Keratinocyte (primary cell): ENCODE measurements at regions not wholly inside any gene's neighbourhood (a gene's known extent, or its start where the extent isn't known, plus 50 kb on each side); places are given as distances from the start of the nearest gene placed in this dataset.

Experiments
- DNase-seq: peaks from one replicate; pipeline ENCODE4 v3.0.0-alpha.2; 2011; ENCODE audit warnings: low read depth, missing footprints, low spot score
- FAIRE-seq: peaks from 2 replicates; lab custom pipeline; 2011; peaks lifted over from hg19 to GRCh38; lab: Jason Lieb, UNC
- H2AFZ ChIP-seq: 2 replicates; pipeline ENCODE4 v1.6.0; 2012; ENCODE audit warnings: low read length, control low read depth, inconsistent platforms; ENCODE audit not compliant: control insufficient read depth
- H3K27ac ChIP-seq: 2 replicates; pipeline ENCODE4 v1.5.1; 2011; ENCODE audit warnings: low read length; ENCODE audit not compliant: control insufficient read depth, insufficient read depth
- H3K27me3 ChIP-seq: 3 replicates; pipeline ENCODE4 v1.6.0; 2011; ENCODE audit warnings: low read length; ENCODE audit not compliant: control insufficient read depth, insufficient read depth; ENCODE audit errors: extremely low read depth
- H3K36me3 ChIP-seq, 2 experiments: 2 replicates in 1 of 2; 3 replicates in 1 of 2; pipeline ENCODE4 v1.5.1; 2011; ENCODE audit warnings: low read length in 2 of 2, mild to moderate bottlenecking in 1 of 2; ENCODE audit not compliant: control insufficient read depth in 2 of 2, insufficient read depth in 2 of 2; ENCODE audit errors: extremely low read depth in 1 of 2
- H3K4me1 ChIP-seq: 3 replicates; pipeline ENCODE4 v1.5.1; 2011; ENCODE audit warnings: low read length; ENCODE audit not compliant: control insufficient read depth, insufficient read depth; ENCODE audit errors: extremely low read depth
- H3K4me2 ChIP-seq: 3 replicates; pipeline ENCODE4 v1.6.0; 2011; ENCODE audit warnings: low read depth, low read length; ENCODE audit not compliant: control insufficient read depth, insufficient read depth; ENCODE audit errors: extremely low read depth
- H3K4me3 ChIP-seq, 3 experiments: fragments of 200-600 bp in 1 of 3; sonication (generic) in 1 of 3; 2 replicates in 2 of 3; 3 replicates in 1 of 3; pipeline ENCODE4 v1.5.1; 2011 to 2016; ENCODE audit warnings: low read length in 3 of 3, mild to moderate bottlenecking in 3 of 3, control low read depth in 2 of 3, inconsistent platforms in 1 of 3, low read depth in 1 of 3, mixed read lengths in 1 of 3, mixed run types in 1 of 3, moderate library complexity in 1 of 3; ENCODE audit not compliant: control insufficient read depth in 2 of 3, insufficient read depth in 2 of 3; ENCODE audit errors: extremely low read depth in 1 of 3
- H3K79me2 ChIP-seq: 2 replicates; pipeline ENCODE4 v1.6.0; 2012; ENCODE audit warnings: low read length; ENCODE audit not compliant: control insufficient read depth, insufficient read depth
- H3K9ac ChIP-seq: 3 replicates; pipeline ENCODE4 v1.6.0; 2011; ENCODE audit warnings: low read length; ENCODE audit not compliant: control insufficient read depth, insufficient read depth; ENCODE audit errors: extremely low read depth
- H3K9me1 ChIP-seq: 3 replicates; pipeline ENCODE4 v1.6.0; 2011; ENCODE audit warnings: low read length; ENCODE audit not compliant: control insufficient read depth, insufficient read depth; ENCODE audit errors: extremely low read depth
- H3K9me3 ChIP-seq: 2 replicates; pipeline ENCODE4 v1.5.1; 2012; ENCODE audit warnings: low read depth, low read length; ENCODE audit not compliant: control insufficient read depth
- H4K20me1 ChIP-seq: 3 replicates; pipeline ENCODE4 v1.6.0; 2011; ENCODE audit warnings: low read length; ENCODE audit not compliant: control insufficient read depth, insufficient read depth; ENCODE audit errors: extremely low read depth
- CTCF ChIP-seq, 3 experiments: IDR thresholded peaks in 1 of 3; conservative IDR thresholded peaks in 1 of 3; optimal IDR thresholded peaks in 1 of 3; 2 replicates in 2 of 3; 3 replicates in 1 of 3; pipeline versions ENCODE3 to v1.5.1; 2011; ENCODE audit warnings: low read length in 3 of 3, mild to moderate bottlenecking in 3 of 3, moderate library complexity in 2 of 3, control low read depth in 1 of 3, inconsistent platforms in 1 of 3; ENCODE audit not compliant: insufficient read depth in 2 of 3; ENCODE audit errors: extremely low read depth in 1 of 3
- EZH2 ChIP-seq: IDR thresholded peaks from one replicate; pipeline ENCODE4 v1.6.1; 2012; ENCODE audit warnings: inconsistent platforms, mild to moderate bottlenecking, low read length, moderate library complexity
- dilution Hi-C: fragments of 300-500 bp; cut with MboI; formaldehyde crosslinking; loops from one replicate; pipeline ENCODE4 v1.7.0; 2020; ENCODE audit warnings: low sequenced_read_pairs; ENCODE audit not compliant: extremely low pct_ligation_motif_present

- Histone ChIP-seq H3K4me2 (no peak overlapping the region), H4K20me1 (no peaks in the 10 kb centered on the region), H3K9me3 (no peaks in the 10 kb centered on the region), H3K27me3 (no peaks in the 10 kb centered on the region), H3K4me1 (no peaks in the 10 kb centered on the region), H2AFZ (no peak overlapping the region), H3K9ac (no peak overlapping the region), H3K36me3 (no peaks in the 10 kb centered on the region), H3K79me2 (no peaks in the 10 kb centered on the region), H3K9me1 (no peaks in the 10 kb centered on the region), H3K27ac (no peak overlapping the region), H3K4me3 (no peak overlapping the region)
- dilution Hi-C loops, result no loop called here
- TF ChIP-seq EZH2 (no peak), CTCF (optimal IDR thresholded peaks at IDR 0.05 in 1 of 3, IDR thresholded peaks at IDR 0.05 in 1 of 3, conservative IDR thresholded peaks at IDR 0.05 in 1 of 3; ENCODE audit: extremely low read depth in 1 of 3, insufficient read depth in 2 of 3, low read length in 3 of 3) (no peak)
- FAIRE-seq (no peak), DNase-seq (no peak)
These were observed 98.2 kb downstream of the CETN3 start for GRCh38 chr5:90311401-90311800.

- H3K79me2 ChIP-seq, result no peaks in the 10 kb centered on the region
- dilution Hi-C loops, result no loop called here
- TF ChIP-seq EZH2 (no peak), CTCF (optimal IDR thresholded peaks at IDR 0.05 in 1 of 3, IDR thresholded peaks at IDR 0.05 in 1 of 3, conservative IDR thresholded peaks at IDR 0.05 in 1 of 3; ENCODE audit: extremely low read depth in 1 of 3, insufficient read depth in 2 of 3, low read length in 3 of 3) (no peak)
- no peak overlapping the region for H3K4me3 ChIP-seq
- DNase-seq, result no peak
- H3K27ac ChIP-seq, result no peak overlapping the region
- no peak overlapping the region for H2AFZ ChIP-seq
- no peak for FAIRE-seq
- H4K20me1 ChIP-seq, result no peaks in the 10 kb centered on the region
- no peaks in the 10 kb centered on the region for H3K9me3 ChIP-seq
- no peaks in the 10 kb centered on the region for H3K9me1 ChIP-seq
- H3K4me1 ChIP-seq, result no peaks in the 10 kb centered on the region
- H3K9ac ChIP-seq, result no peak overlapping the region
- H3K27me3 ChIP-seq, result no peaks in the 10 kb centered on the region
- H3K36me3 ChIP-seq, result no peaks in the 10 kb centered on the region
- no peak overlapping the region for H3K4me2 ChIP-seq
These were observed 100.6 kb downstream of the CETN3 start for GRCh38 chr5:90308787-90309585.
